HCT116 (cell line): ENCODE measurements at regions not wholly inside any gene's neighbourhood (a gene's known extent, or its start where the extent isn't known, plus 50 kb on each side); places are given as distances from the start of the nearest gene placed in this dataset.

Experiments
- ATAC-seq: fragments of 200-7000 bp; cut with Tn5 transposase; 2 replicates; pipeline ENCODE4 v1.9.1; 2020; ENCODE audit warnings: mild to moderate bottlenecking, moderate library complexity
- BruUV-seq: library from RNA; stranded (reverse); fragments of 400-500 nt; replicated peaks from 2 replicates; lab custom pipeline; 2021; lab: Mats Ljungman, UMichigan
- CTCF ChIA-PET: fragments of 300-600 bp; sonication (Branson Sonifier 250); formaldehyde crosslinking; loops from one replicate; lab custom pipeline; 2021; ENCODE audit warnings: antibody characterized with exemption; lab: Charles Lee
- POLR2A ChIA-PET: fragments of 300-600, 350-600 bp; sonication (Branson Sonifier 250); formaldehyde crosslinking; loops from one replicate; lab custom pipeline; 2021; ENCODE audit warnings: antibody characterized with exemption; lab: Charles Lee
- RAD21 ChIA-PET, 2 experiments: fragments of 300-600 bp; sonication (Branson Sonifier 250); formaldehyde crosslinking; loops; one replicate each; lab custom pipeline; 2023; ENCODE audit warnings: low total read pairs in 2 of 2; ENCODE audit not compliant: uncharacterized antibody in 2 of 2, unreplicated experiment in 2 of 2, low non-redundant PET in 1 of 2; lab: Charles Lee
- DNase-seq: peaks from one replicate; pipeline ENCODE4 v3.0.0-alpha.2; 2010; ENCODE audit warnings: low read depth, low spot score
- H2AFZ ChIP-seq: fragments of 200-600 bp; shearing (Covaris generic), sonication (generic); 2 replicates; pipeline ENCODE4 v1.6.1; 2017; ENCODE audit warnings: low read depth, mixed run types, mixed read lengths, antibody characterized with exemption, low read length; ENCODE audit not compliant: poor library complexity, severe bottlenecking
- H3K27ac ChIP-seq: 2 replicates; pipeline ENCODE4 v1.5.1; 2012; ENCODE audit warnings: low read depth, low read length
- H3K27me3 ChIP-seq: fragments of 200-600 bp; sonication (generic); 2 replicates; pipeline ENCODE4 v1.6.1; 2016; ENCODE audit warnings: mixed run types, low read length, mixed read lengths; ENCODE audit not compliant: insufficient read depth
- H3K36me3 ChIP-seq, 2 experiments: fragments of 200-500 bp in 1 of 2; fragments of 200-600 bp in 1 of 2; sonication (Bioruptor generic) in 1 of 2; sonication (generic) in 1 of 2; 2 replicates each; pipeline versions ENCODE4 v1.5.1 to v1.6.1; 2014 to 2016; ENCODE audit warnings: low read length in 2 of 2, inconsistent platforms in 1 of 2, mixed read lengths in 1 of 2, mixed run types in 1 of 2; ENCODE audit not compliant: insufficient read depth in 2 of 2, control insufficient read depth in 1 of 2
- H3K4me1 ChIP-seq, 2 experiments: fragments of 200-600 bp in 1 of 2; sonication (generic) in 1 of 2; 2 replicates each; pipeline versions ENCODE4 v1.5.1 to v1.6.1; 2012 to 2017; ENCODE audit warnings: low read length in 2 of 2, inconsistent platforms in 1 of 2, mild to moderate bottlenecking in 1 of 2, mixed read lengths in 1 of 2, mixed run types in 1 of 2, moderate library complexity in 1 of 2; ENCODE audit not compliant: insufficient read depth in 2 of 2, control insufficient read depth in 1 of 2
- H3K4me2 ChIP-seq: fragments of 200-600 bp; sonication (generic); 2 replicates; pipeline ENCODE4 v1.6.1; 2017; ENCODE audit warnings: mixed run types, low read length, mixed read lengths
- H3K4me3 ChIP-seq, 2 experiments: fragments of 200-600 bp in 1 of 2; sonication (generic) in 1 of 2; replicated peaks in 1 of 2; 2 replicates each; pipeline ENCODE4 v1.5.1; 2011 to 2016; ENCODE audit warnings: low read length in 2 of 2, control low read depth in 1 of 2, low read depth in 1 of 2, mild to moderate bottlenecking in 1 of 2, mixed read lengths in 1 of 2, mixed run types in 1 of 2
- H3K79me2 ChIP-seq: fragments of 200-600 bp; sonication (generic); 2 replicates; pipeline ENCODE4 v1.6.1; 2017; ENCODE audit warnings: mild to moderate bottlenecking, mixed run types, low read length, moderate library complexity, mixed read lengths; ENCODE audit not compliant: insufficient read depth
- H3K9ac ChIP-seq: fragments of 200-600 bp; sonication (generic); 2 replicates; pipeline ENCODE4 v1.6.1; 2016; ENCODE audit warnings: low read length, mixed read lengths
- H3K9me2 ChIP-seq: fragments of 200-600 bp; sonication (generic), shearing (Covaris generic); 2 replicates; pipeline ENCODE4 v1.6.1; 2017; ENCODE audit warnings: mixed run types, mild to moderate bottlenecking, moderate library complexity; ENCODE audit not compliant: insufficient read depth
- H3K9me3 ChIP-seq, 2 experiments: fragments of 200-500 bp in 1 of 2; fragments of 200-600 bp in 1 of 2; sonication (Bioruptor generic) in 1 of 2; sonication (generic) in 1 of 2; 2 replicates each; pipeline ENCODE4 v1.6.1; 2014 to 2017; ENCODE audit warnings: low read length in 2 of 2, mixed read lengths in 2 of 2, inconsistent platforms in 1 of 2, low read depth in 1 of 2, mild to moderate bottlenecking in 1 of 2, mixed run types in 1 of 2, moderate library complexity in 1 of 2; ENCODE audit not compliant: control insufficient read depth in 1 of 2, insufficient read depth in 1 of 2
- H4K20me1 ChIP-seq: fragments of 200-600 bp; sonication (generic), shearing (Covaris generic); 2 replicates; pipeline ENCODE4 v1.6.1; 2017; ENCODE audit warnings: mixed run types, mild to moderate bottlenecking, moderate library complexity; ENCODE audit not compliant: insufficient read depth
- CBX3 ChIP-seq: IDR thresholded peaks from 2 replicates; pipeline ENCODE4 v1.6.1; 2012; ENCODE audit warnings: low read depth
- CEBPB ChIP-seq: IDR thresholded peaks from 2 replicates; pipeline ENCODE4 v1.6.1; 2012; ENCODE audit warnings: low read depth
- EGR1 ChIP-seq: IDR thresholded peaks from 2 replicates; pipeline ENCODE4 v1.6.1; 2012; ENCODE audit warnings: low read depth
- EZH2 ChIP-seq: fragments of 200-600 bp; sonication (generic); IDR thresholded peaks from 2 replicates; pipeline ENCODE4 v1.6.1; 2017; ENCODE audit warnings: antibody characterized with exemption, mixed run types
- EZH2phosphoT487 ChIP-seq: fragments of 200-600 bp; IDR thresholded peaks from 2 replicates; pipeline ENCODE4 v1.6.1; 2018; ENCODE audit warnings: antibody characterized with exemption, borderline replicate concordance
- FOSL1 ChIP-seq: IDR thresholded peaks from 2 replicates; pipeline ENCODE4 v1.6.1; 2012; ENCODE audit warnings: low read depth
- JUND ChIP-seq: IDR thresholded peaks from 2 replicates; pipeline ENCODE4 v1.6.1; 2012
- POLR2AphosphoS5 ChIP-seq: IDR thresholded peaks from 2 replicates; pipeline ENCODE4 v1.6.1; 2011; ENCODE audit warnings: mild to moderate bottlenecking, low read depth, low read length, moderate library complexity
- REST ChIP-seq: IDR thresholded peaks from 2 replicates; pipeline ENCODE4 v1.6.1; 2012; ENCODE audit warnings: low read depth
- SIN3A ChIP-seq: IDR thresholded peaks from 2 replicates; pipeline ENCODE4 v1.6.1; 2012; ENCODE audit warnings: low read depth
- YY1 ChIP-seq: IDR thresholded peaks from 2 replicates; pipeline ENCODE4 v1.6.1; 2011; ENCODE audit warnings: low read length, low read depth, moderate library complexity, mild to moderate bottlenecking; ENCODE audit not compliant: insufficient replicate concordance; ENCODE audit errors: extremely low read depth
- ZBTB33 ChIP-seq: IDR thresholded peaks from 2 replicates; pipeline ENCODE4 v1.6.1; 2011; ENCODE audit warnings: mild to moderate bottlenecking, low read length, moderate library complexity; ENCODE audit not compliant: insufficient replicate concordance; ENCODE audit errors: extremely low read depth
- intact Hi-C: fragments of 100-400 bp; cut with micrococcal nuclease; formaldehyde crosslinking; loops from 2 replicates; pipeline ENCODE4 v1.10.0; 2022

GRCh38 chr3:3927198-3927597 is 128.0 kb downstream of the LRRN1 start:
- Histone ChIP-seq H3K4me3 (no peak overlapping the region), H3K79me2 (no peaks in the 10 kb centered on the region), H3K4me2 (no peak overlapping the region), H3K9me2 (no peaks in the 10 kb centered on the region), H3K9me3 (no peaks in the 10 kb centered on the region), H3K27ac (no peak overlapping the region), H3K27me3 (no peaks in the 10 kb centered on the region), H2AFZ (no peak overlapping the region), H4K20me1 (no peaks in the 10 kb centered on the region), H3K4me1 (no peaks in the 10 kb centered on the region), H3K9ac (no peak overlapping the region), H3K36me3 (no peaks in the 10 kb centered on the region)
- ATAC-seq, result no peak
- TF ChIP-seq FOSL1, result no peak
- no peak for TF ChIP-seq EZH2phosphoT487
- no peak for TF ChIP-seq CEBPB
- no peak for TF ChIP-seq YY1
- TF ChIP-seq SIN3A, result no peak
- no peak for TF ChIP-seq JUND
- no peak for TF ChIP-seq REST
- TF ChIP-seq EZH2, result no peak
- TF ChIP-seq CBX3, result no peak
- TF ChIP-seq POLR2AphosphoS5, result no peak
- no peak for TF ChIP-seq EGR1
- TF ChIP-seq ZBTB33, result no peak
- POLR2A ChIA-PET, result no interaction called here
- RAD21 ChIA-PET, result no interaction called here
- CTCF ChIA-PET, result no interaction called here
- BruUV-seq, result no TSS peak
- no peak for DNase-seq
- intact Hi-C loops, result no loop called here
